HL-60 (cell line): ENCODE measurements at regions not wholly inside any gene's neighbourhood (a gene's known extent, or its start where the extent isn't known, plus 50 kb on each side); places are given as distances from the start of the nearest gene placed in this dataset.

ENCODE experiments used
- DNase-seq, 2 experiments: peaks; one replicate each; pipeline ENCODE4 v3.0.0-alpha.2; 2010 to 2020; ENCODE audit warnings: low read depth in 1 of 2, low spot score in 1 of 2
- H3K27ac ChIP-seq: fragments of 250-450 bp; sonication (Bioruptor Pico); replicated peaks from 2 replicates; pipeline ENCODE4 v1.5.1; 2020; ENCODE audit warnings: mild to moderate bottlenecking, moderate library complexity
- H3K27me3 ChIP-seq: fragments of 250-450 bp; sonication (Bioruptor Pico); 2 replicates; pipeline ENCODE4 v1.5.1; 2021; ENCODE audit warnings: mild to moderate bottlenecking, moderate library complexity; ENCODE audit not compliant: insufficient read depth, poor library complexity, severe bottlenecking
- H3K4me3 ChIP-seq: replicated peaks from 2 replicates; pipeline ENCODE4 v1.5.1; 2011; ENCODE audit warnings: mild to moderate bottlenecking, control low read depth, low read length; ENCODE audit not compliant: insufficient read depth
- GABPA ChIP-seq: IDR thresholded peaks from 2 replicates; pipeline ENCODE4 v1.6.1; 2012; ENCODE audit warnings: low read depth
- POLR2AphosphoS5 ChIP-seq: IDR thresholded peaks from 2 replicates; pipeline ENCODE4 v1.6.1; 2012; ENCODE audit warnings: low read depth
- SPI1 ChIP-seq: IDR thresholded peaks from 2 replicates; pipeline ENCODE4 v1.6.1; 2012; ENCODE audit warnings: low read depth, mild to moderate bottlenecking, borderline replicate concordance
- TF ChIP-seq, protein P1 (sequence below): IDR thresholded peaks from one replicate; pipeline ENCODE4 v1.5.1; 2011; ENCODE audit warnings: low read length, control low read depth, inconsistent platforms; ENCODE audit not compliant: insufficient read depth
- TF ChIP-seq, protein P2 (sequence below): IDR thresholded peaks from 2 replicates; pipeline ENCODE4 v1.6.1; 2012; ENCODE audit warnings: low read depth; ENCODE audit not compliant: insufficient replicate concordance

DNA sequence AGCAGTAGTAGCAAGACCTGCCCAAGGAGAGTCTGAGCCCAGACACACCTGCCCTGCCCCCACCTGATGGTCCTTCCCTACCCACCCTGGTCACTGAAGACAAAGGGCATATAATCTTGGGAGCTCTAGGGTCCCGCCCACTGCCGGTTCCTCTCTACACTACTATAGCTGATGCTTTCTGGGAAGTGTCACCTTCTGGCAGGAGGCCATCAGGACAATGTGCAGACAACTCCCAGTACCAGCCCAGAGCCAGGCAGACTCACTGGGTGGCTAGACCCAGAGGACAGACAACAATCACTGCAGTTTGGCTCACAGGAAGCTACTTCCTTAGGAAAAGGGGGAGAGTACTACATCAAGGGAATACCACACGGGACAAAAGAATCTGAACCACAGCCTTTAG, 312.7 kb downstream of the SPRY1 start:
- TF ChIP-seq, protein P1, sequence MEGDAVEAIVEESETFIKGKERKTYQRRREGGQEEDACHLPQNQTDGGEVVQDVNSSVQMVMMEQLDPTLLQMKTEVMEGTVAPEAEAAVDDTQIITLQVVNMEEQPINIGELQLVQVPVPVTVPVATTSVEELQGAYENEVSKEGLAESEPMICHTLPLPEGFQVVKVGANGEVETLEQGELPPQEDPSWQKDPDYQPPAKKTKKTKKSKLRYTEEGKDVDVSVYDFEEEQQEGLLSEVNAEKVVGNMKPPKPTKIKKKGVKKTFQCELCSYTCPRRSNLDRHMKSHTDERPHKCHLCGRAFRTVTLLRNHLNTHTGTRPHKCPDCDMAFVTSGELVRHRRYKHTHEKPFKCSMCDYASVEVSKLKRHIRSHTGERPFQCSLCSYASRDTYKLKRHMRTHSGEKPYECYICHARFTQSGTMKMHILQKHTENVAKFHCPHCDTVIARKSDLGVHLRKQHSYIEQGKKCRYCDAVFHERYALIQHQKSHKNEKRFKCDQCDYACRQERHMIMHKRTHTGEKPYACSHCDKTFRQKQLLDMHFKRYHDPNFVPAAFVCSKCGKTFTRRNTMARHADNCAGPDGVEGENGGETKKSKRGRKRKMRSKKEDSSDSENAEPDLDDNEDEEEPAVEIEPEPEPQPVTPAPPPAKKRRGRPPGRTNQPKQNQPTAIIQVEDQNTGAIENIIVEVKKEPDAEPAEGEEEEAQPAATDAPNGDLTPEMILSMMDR = no peak
- no peak for TF ChIP-seq GABPA
- no peak for TF ChIP-seq SPI1
- TF ChIP-seq POLR2AphosphoS5 = no peak
- TF ChIP-seq, protein P2, sequence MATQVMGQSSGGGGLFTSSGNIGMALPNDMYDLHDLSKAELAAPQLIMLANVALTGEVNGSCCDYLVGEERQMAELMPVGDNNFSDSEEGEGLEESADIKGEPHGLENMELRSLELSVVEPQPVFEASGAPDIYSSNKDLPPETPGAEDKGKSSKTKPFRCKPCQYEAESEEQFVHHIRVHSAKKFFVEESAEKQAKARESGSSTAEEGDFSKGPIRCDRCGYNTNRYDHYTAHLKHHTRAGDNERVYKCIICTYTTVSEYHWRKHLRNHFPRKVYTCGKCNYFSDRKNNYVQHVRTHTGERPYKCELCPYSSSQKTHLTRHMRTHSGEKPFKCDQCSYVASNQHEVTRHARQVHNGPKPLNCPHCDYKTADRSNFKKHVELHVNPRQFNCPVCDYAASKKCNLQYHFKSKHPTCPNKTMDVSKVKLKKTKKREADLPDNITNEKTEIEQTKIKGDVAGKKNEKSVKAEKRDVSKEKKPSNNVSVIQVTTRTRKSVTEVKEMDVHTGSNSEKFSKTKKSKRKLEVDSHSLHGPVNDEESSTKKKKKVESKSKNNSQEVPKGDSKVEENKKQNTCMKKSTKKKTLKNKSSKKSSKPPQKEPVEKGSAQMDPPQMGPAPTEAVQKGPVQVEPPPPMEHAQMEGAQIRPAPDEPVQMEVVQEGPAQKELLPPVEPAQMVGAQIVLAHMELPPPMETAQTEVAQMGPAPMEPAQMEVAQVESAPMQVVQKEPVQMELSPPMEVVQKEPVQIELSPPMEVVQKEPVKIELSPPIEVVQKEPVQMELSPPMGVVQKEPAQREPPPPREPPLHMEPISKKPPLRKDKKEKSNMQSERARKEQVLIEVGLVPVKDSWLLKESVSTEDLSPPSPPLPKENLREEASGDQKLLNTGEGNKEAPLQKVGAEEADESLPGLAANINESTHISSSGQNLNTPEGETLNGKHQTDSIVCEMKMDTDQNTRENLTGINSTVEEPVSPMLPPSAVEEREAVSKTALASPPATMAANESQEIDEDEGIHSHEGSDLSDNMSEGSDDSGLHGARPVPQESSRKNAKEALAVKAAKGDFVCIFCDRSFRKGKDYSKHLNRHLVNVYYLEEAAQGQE = no peak
- H3K27ac ChIP-seq = no peak overlapping the region
- DNase-seq = no peak

DNA sequence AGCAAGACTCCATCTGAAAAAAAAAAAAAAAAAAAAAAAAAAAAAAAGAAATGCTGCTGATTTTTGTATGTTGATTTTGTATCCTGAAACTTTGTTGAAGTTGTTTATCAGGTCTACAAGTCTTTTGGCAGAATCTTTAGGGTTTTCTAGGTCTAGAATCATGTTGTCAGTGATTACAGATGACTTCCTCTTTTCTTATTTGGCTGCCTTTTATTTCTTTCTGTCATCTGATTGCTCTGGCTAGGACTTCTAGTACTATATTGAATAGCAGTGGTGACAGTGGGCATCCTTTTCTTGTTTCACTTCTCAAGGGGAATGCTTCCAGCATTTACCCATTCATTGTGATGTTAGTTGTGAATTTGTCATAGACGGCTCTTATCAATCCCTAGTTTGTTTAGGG, 334.4 kb downstream of the SPRY1 start:
- Histone ChIP-seq H3K27me3 (no peaks in the 10 kb centered on the region), H3K4me3 (no peak overlapping the region), H3K27ac (no peak overlapping the region)
- no peak for DNase-seq
- TF ChIP-seq SPI1 = peak; percentile 91
- TF ChIP-seq GABPA = no peak

More for the DNA sequence above, 312.7 kb downstream of the SPRY1 start:
- Histone ChIP-seq H3K27me3 (no peaks in the 10 kb centered on the region), H3K4me3 (no peak overlapping the region)

DNA sequence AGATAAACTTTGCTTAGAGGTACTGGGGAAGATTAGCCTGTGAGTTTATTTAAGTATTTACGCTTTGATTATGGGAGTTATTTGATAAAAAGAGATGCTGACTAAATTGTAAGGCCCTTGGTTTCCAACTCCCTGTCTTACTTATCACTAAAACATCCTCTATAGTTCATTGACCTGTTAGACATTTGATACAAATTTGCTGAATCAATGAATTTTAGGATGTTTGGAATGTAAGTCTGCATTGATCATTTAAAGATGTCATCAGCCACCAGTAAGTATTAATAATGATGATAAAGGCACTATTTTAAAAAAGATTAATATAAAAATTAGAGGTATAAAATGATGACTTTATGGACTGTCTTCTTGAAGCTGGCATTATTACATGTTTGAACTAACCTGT, 340.6 kb downstream of the SPRY1 start:
- Histone ChIP-seq H3K4me3 (no peak overlapping the region), H3K27me3 (no peaks in the 10 kb centered on the region), H3K27ac (no peak overlapping the region)
- TF ChIP-seq POLR2AphosphoS5 = no peak
- TF ChIP-seq GABPA = no peak
- TF ChIP-seq SPI1 = no peak
- TF ChIP-seq, protein P2 = no peak
- TF ChIP-seq, protein P1 = no peak
- no peak for DNase-seq

DNA sequence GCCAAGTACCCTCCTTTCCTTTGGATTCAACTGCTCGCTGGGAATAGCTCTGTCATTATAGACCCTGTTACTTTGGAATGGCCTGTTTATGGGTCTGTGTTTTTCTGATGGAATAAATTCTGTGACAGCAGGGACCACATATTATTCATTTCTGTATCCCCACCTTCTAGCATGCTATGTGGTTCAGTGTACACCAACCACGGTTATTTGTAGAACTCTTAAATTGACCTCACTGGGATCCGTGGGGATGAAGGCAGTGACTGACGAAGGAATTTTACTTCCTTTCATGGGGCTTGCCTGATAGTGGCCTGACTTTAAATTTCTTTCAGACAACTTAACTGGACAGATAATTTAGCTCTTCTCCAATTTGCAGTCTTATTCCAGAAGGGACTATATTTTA, 343.2 kb downstream of the SPRY1 start:
- Histone ChIP-seq H3K4me3 (no peak overlapping the region), H3K27ac (no peak overlapping the region), H3K27me3 (no peaks in the 10 kb centered on the region)
- no peak for DNase-seq
- TF ChIP-seq SPI1 = no peak
- TF ChIP-seq, protein P1 = no peak
- TF ChIP-seq POLR2AphosphoS5 = no peak
- TF ChIP-seq, protein P2 = no peak
- TF ChIP-seq GABPA = no peak
